Middle frontal gyrus (tissue), 1 donor: ENCODE measurements at regions not wholly inside any gene's neighbourhood (a gene's known extent, or its start where the extent isn't known, plus 50 kb on each side); places are given as distances from the start of the nearest gene placed in this dataset.

Experiments used
- DNase-seq: peaks from one replicate; pipeline ENCODE4 v3.0.0-alpha.2; 2015; ENCODE audit warnings: low spot score; ENCODE audit errors: extremely low spot score

DNA sequence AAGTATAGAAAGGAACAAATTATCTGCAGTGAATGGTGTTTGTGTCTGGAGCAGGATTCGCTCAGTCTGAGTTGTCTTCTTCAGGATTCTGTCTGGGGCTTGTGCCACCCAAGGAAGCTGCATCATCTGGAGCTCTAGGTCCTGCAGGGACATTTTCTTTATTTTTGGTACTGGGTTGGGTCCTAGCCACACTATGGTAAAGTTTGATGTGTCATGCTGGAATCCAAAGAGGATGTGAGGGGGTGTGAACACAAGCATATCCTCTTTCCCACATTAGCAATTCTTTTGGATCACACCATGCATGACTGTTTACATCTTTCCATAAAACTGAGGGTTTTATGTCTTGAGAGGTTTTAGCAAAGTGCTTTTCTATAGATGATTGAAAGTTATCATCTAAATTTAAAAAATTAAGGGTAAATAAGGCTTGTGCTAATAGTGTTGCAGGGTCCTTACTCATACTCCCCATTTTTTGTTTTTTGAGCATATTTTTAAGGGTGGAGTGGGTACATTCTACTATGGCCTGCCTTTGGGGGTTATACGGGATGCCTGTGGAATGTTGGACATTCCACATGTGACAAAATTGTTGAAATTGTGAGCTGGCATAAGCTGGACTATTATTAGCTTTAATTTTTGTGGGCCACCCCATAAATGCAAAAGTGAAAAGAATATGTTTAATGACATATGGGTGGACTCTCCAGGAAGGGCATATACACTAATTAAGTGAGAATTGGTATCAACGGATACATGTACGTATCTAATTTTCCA, 152.0 kb upstream of the HMCN1 start:
- DNase-seq = no peak

DNA sequence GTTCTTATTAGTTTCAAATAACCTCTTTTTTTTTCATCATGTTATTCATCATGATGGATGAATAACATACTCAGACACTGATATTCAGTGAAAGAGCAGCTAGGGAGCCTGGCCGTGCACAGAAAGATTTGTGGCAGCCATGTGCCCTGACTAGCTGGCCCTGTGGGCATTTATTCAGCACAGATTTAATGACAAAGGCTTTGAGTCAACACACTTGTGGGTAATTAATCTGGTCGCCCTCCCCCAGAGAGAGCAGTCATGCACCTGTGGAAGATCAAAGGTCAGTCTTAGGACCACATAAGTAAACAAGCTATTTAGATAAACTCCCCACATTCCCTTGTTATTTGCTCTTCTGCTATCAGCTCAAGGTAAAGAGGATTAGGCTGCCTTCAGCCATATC, 153.2 kb upstream of the HMCN1 start:
- DNase-seq = no peak

DNA sequence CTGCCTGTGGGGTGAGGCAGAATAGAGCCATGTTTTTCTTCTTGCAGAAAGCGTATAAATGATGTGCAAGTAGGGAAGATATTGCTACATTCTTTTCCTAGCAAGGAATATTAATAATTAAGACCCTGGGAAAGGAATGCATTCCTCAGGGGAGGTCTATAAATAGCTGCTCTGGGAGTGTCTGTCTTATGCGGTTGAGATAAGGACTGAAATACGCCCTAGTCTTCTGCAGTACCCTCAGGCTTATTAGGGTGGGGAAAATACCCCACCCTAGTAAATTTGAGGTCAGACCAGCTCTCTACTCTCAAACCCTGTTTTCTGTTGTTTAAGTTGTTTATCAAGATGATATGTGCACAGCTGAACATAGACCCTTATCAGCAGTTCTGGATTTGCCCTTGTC, 155.9 kb upstream of the HMCN1 start:
- no peak for DNase-seq

DNA sequence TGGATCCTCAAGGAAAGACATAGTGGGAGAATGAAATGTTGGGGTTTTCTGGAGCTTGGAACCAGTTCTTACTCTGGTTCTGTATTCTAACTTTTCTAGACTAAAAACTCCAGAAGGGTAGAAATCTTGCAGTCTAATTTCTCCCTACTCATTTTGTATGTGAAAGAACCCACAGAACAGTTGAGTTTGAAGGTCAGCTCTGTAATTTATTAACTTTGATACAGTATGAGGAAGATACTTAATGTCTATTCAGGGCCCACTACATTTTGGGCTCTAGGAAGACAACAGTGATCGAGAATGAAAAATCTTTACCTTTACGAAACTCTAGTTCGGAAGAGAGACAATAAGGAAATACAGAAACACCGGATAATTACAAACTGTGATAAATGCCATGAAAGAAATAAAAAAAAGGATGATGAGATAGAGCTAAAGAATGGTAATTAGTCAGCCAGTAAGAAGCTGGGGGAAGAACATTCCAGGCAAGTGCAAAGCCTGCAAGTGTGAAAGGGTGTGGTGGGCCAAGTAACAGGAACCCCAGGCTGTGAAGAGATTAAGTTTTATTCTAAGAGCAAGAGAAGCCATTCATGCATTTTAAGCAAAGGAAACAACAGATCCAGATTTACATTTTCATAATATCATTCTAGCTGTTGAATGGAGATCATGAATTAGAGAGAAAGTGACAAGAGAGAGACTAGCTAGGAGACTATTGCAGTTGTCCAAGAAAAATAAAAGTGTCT, 159.9 kb upstream of the HMCN1 start:
- no peak for DNase-seq

DNA sequence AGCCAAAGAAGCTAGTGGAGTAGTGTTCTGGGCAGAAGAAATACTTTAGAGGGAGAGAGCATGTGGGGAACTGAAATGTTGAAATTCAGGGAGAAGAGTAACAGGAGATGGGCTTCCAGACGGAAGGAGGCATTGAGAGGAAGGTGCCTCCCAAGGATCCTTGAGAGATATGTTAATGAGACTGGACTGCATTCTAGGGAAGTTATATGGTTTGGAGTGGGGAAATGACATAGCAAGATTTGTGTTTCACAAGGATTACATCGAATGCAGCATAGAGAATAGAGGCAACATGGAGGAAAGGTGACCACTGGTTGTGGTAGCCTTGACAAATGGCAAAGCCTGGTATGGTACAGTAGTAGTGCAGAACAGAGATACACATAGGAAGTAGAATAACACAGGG, 160.5 kb upstream of the HMCN1 start:
- no peak for DNase-seq

DNA sequence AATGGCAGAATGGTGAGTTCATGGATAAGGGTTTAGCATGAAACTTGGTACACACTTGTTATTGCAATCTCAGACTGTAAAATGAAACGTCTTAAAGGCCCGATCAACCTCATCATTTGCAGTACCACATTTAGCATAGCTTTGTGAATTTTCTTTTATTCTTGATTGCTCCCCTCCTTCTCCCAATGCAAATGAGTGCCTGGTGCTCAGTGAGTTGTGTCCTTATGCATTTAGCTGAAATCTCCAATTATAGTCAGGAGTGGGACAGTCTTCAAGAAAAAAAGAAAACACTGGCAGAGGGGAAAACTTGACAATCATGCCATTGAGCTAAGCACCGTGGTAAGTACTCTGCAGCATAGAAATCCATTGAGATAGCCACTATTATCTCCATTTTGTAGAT, 161.0 kb upstream of the HMCN1 start:
- no peak for DNase-seq

DNA sequence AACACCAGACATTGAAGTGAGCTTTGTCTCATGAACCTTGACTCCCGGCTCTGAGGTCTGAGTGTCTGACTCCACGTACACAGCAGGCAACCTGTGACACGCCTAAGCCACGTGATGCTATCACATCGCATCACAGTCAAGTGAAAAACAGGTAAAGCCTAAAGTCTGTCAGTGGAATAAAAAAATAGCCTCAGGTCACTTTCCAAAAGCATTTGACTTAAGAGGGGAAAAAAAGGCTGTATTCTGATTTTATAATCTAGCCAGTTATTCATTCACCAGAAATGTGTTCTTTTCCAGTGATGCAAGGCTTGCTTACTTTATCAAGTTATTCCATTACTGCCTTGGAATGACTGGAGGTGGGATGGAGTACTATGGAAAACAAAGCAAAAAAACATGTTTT, 163.2 kb upstream of the HMCN1 start:
- no peak for DNase-seq

DNA sequence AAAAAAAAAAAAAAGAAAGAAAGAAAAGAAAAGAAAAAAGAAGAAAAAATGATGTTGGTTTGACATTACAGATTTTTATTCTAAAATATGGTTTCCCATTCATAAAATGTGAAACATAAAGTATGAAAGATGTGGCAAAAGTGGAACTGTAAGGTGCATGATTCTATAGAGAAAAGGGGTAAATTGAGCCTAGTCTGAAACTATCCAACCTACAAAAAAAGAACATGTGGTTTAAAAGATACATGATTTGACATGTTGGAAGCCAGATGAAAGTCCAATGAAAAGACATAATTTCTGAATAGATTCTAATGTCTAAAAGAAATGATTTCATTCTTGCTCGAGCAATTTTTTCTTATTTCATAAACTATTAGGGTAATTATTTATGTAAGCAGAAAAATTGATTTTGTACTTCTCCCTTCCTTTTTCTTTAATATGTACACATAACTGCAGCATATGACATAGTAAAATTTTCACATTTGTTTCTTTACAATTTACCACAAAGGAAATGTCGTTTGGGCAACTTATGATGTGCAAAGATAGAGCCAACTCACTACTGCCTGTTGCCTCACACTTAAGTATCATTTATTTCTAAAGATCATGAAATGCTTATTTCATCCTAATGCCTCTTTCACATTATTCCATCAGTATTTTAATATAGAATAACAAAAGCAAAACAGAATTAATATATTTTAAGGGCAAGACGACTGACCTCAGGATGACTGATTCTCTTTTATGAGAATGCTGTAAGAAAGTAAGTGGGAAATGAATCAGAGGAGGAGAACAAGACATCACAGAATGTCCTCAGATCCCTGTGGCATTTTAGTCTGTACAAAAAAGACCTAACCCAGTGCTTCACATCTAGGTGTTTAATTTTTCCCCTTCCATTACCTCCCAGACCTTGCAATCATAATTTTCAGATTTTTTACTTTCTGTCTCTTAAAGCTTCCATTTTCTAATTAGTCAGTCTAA, 165.8 kb upstream of the HMCN1 start:
- DNase-seq = no peak

DNA sequence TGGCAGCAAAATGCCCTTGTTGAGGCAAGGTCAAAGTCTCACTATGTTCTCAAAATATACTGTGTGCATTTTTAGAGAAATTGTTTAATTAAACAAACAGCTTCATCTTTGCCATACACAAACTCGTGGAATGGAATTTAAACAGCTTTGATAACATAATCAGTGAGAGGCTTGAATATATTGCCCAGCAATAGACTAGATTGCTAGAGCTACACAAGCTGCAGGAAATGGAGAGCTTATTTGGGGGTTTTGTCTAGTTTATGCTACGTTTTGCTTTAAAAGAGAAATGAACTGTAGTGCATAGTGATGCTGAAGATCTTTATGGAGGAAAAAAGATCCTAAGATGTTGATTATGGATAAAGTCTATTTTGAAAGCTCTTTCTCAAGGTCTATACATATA, 166.8 kb upstream of the HMCN1 start:
- DNase-seq = no peak

DNA sequence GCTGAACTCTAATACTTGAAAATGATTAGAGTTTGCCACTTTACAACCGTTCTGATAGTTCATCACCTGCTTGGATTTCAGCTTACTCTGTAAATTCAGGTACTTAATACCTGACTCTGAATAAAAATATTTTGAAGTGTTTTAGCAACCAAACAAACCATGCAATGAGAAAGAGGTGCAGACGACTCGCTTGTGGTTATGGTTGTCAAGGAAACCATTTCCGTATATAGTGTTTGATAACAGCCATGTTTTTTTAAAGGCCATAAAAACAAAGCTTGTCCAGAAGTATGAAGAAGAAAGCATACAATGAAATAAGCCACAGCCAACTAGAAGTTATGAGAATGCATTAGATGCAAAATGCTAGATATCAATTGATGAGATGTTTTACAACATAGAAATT, 167.2 kb upstream of the HMCN1 start:
- no peak for DNase-seq

DNA sequence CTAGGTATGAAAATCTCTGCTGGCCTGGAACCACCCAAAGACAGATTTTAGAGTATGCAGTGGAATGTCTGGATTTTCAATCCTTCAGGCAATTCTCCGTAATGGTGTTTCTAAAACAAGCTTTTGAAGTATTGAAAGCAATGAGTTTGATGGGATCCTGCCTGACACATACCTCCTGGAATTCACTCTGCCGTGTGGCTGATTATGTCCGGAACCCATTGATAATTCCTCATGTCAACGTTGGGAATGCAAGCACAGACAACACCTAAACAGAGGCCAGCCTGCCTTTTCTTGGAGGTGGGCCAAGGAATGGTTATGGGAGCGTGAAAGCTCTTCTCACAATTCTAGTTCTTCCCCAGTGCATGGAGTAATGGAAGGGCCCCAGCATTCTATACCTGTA, 168.9 kb upstream of the HMCN1 start:
- no peak for DNase-seq

DNA sequence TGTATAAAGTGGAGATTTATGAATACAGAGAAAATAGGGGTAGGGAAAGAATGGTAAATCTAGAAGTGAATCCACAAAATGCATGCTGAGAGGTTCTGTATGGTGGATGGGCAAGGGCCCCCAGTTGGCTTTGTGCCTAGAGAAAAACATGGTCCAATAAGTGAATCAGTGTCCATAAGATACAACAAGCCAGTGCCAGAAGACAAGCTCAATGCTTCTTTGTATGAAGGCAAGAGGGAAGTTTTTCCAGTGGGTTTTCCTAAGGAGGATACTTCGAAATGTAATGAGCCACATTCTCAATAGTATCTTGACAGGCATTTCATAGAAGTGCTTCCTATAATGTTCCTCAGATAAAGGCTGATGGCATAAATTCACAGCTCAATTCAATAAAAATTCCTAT, 169.4 kb upstream of the HMCN1 start:
- no peak for DNase-seq

DNA sequence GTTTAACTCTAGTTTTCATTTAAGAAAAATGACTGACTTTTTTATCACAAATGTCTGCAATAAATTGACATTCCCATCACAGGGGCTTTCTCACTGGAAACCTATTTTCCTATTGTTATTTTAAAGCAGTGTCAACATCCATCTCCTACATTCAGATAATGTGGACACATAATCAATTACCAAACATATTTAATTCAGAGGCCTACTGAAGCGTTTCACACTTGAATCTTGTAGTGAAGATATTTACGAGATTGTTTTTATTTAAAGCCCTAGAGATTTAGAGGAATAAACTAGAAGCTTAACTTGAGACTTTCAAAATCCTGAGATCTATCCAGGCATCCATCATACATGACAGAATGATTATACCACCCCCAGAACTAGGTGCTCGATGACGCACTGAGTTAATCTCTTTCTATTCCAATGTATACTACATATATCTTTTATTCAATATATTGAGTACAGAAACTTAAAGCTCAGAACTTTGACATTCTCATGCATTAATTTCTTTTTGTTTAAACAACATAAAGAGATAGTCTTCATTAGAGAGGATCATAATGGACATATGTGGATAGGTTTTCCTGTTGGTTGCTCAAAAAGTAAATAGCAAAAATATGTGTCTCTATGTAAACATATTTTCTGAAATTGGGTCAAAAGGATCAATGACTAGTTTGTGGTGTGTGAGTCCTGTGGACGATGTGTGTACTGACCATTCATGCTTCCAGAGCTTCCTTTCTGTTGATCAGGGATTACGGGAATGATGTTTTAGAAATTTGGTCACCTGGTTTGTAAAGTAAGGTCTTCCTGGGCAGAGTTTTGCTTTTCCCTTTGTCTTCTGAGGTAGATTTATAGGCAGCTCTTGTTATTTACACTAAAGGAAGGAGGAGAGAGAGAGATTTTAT, 171.5 kb upstream of the HMCN1 start:
- DNase-seq = no peak

DNA sequence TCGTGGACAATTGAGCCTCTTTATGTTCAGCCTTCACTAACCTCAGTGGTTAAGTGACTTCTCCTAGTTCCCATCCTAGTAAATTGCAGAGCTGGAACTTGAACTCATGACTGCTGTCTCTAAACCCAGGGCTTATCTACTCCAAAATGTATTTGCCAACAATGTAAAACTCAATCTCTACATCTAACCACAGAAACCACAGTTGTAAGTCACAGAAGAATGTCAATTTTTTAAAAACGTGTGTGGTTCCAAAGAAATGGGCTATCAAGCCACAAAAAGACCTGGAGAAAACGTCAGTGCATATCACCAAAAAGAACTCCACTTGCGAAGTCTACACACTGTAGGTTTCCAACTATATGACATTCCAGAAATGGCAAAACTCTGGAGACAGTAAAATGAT, 172.6 kb upstream of the HMCN1 start:
- DNase-seq = no peak

DNA sequence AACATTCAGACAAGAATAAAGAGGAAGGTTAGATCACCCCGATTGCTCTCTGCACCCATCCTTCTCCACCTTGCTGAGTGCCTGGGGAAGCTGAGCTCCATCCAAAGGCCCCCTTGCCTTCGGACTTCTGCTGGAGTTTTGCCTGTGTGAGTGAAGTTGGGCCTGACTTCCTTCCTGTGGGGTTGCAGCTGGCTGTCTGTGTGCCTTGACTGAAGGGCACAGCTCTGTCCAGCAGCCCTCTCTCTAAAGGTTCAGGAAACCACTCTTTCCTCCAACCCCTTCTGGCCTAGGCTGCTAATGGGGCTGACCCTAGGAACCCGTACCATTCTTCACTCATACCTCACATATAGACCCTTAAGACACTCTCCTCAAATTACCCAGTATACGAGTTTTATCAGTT, 173.4 kb upstream of the HMCN1 start:
- DNase-seq = no peak

DNA sequence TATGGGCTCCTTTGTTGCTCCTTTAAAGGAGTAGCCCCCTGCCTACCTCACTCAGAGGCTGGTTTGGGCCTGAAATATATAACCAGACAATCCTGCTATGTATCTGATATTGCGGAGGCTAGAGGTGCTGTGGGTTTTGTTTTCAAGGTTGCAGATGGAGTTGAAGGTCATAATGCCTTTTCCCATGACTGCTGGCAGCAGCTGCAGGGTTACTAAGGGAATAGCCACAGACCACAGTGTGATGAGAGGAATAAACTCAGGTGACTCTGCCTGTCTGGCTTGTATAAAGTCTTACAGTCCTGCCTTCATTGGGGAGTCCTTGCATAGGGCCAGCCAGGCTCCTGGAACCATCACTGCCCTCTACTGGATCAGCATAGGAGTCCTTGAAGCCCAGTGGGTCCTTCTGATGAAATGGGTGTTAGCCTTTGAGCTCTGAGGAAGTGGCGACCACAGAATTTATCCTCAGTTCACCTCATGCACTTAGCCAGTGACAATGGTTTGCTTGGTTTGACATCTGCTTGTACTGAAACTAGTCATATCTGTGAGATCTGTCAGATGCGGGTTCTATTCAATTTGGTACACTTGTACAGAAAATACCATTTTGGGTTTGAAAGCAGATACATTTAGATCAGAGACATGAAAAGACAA, 174.4 kb upstream of the HMCN1 start:
- no peak for DNase-seq

DNA sequence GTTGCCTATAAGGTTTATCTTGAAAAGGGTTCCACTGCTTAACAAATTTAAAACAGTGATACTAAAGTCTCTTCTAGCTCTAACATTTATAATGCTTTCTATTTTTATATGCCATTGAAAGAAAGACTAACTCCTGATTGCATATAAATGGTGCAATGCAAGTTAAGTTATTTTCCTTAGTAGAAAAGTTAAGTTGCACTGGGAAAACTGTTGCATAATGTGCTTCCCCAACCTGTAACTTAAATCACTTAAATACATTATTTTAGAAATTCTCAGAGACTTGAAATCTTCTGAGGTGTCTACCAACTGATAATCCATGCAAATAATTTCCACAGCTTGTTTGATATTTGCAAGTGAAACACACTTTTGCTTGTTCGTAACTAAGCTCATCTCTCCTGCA, 175.0 kb upstream of the HMCN1 start:
- no peak for DNase-seq

DNA sequence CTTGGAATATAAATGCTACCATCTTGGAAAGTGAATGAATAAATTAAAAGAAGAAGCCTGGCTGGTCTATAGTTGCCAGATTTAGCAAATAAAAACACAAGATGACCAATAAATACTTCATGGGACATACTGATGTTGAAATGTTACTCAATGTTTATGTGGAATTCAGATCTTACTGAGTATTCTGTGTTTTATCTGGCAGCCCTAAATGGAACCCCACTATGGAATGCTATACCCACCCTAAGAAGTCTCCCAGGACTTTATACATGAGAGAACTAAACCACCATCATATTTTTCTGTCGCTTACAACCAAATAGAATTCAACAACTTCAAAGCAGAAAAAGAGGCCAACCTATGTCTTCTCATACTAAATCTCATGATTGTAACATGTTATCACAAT, 177.6 kb upstream of the HMCN1 start:
- DNase-seq = no peak

DNA sequence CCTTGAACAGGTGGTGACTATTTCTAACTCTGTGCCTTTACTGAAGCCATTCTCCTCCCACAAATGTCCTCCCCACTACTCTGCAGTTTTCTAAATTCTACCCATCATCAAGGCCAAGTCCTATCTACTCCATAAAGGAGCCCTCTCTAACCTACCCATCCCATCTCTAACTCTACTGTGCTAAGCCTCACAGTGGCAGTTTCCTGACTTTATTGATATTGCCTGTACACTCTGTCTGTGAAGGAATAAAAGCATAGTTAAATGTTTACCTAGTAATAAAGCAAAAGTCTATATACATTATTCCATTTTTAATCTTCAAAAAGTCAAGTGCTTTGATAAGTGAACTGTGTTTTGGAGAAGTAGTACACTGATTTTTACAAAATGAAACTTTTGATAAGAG, 178.4 kb upstream of the HMCN1 start:
- DNase-seq = no peak

DNA sequence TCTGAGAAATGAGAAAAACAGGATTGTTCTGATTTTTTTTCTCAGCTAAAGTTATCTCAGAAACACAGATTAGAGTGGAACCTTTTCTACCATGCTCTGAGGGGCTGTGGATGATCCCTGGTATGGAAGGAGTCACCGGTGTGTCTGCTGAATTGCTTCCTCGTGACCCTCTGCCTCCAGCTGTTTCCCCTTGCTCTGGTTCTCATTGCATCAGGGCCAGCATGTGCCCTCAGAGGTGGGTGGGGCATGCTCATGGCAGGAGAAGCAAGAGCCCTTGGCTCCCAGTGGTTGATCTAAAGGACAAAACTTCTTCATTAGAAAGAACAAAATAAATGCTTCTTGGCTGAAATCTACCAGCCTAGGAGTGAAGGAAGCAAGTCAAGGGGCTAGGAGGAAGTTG, 183.2 kb upstream of the HMCN1 start:
- no peak for DNase-seq

DNA sequence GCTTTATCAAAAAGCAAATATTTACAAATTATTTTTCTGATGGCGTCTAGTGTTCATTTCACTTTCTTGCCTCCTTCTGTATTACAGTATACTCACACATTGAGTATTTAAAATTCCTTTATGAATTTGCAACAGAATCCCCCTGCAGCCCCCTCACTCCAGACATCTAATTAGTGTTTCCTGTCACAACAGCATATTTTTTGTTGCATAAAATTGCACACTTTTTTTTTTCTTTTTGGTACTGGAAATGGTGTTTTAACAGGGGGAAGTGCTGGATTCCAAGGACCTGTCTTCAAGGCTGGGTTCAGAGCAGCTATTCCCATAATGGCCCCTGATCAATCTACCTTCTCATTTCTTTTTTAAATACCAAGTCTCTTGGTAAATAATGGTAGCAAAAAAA, 184.3 kb upstream of the HMCN1 start:
- no peak for DNase-seq
